Breast epithelium (tissue), 3 donors: ENCODE measurements at regions not wholly inside any gene's neighbourhood (a gene's known extent, or its start where the extent isn't known, plus 50 kb on each side); places are given as distances from the start of the nearest gene placed in this dataset.

Experiments used
- CTCF ChIP-seq, 3 donors: fragments of 450-650 bp; IDR thresholded peaks; one replicate each; pipeline ENCODE4 v1.5.1; 2016 to 2017; ENCODE audit warnings: antibody characterized with exemption in 3 of 3, mild to moderate bottlenecking in 3 of 3, moderate library complexity in 3 of 3
- POLR2A ChIP-seq: fragments of 450-650 bp; IDR thresholded peaks from one replicate; pipeline ENCODE4 v1.6.1; 2016; ENCODE audit warnings: antibody characterized with exemption, mild to moderate bottlenecking, moderate library complexity
- POLR2AphosphoS5 ChIP-seq, 3 donors: sonication (generic); formaldehyde crosslinking; IDR thresholded peaks; one replicate each; pipeline ENCODE4 v1.6.1; 2017; ENCODE audit warnings: antibody characterized with exemption in 3 of 3

- no peak for TF ChIP-seq CTCF (IDR thresholded peaks at IDR 0.05)
- no peak for TF ChIP-seq POLR2A
- TF ChIP-seq POLR2AphosphoS5 (IDR thresholded peaks at IDR 0.05): no peak
Observed at GRCh38 chr18:51438797-51439350, 241.4 kb upstream of the MEX3C start.
